HEK293 (cell line): ENCODE measurements at regions not wholly inside any gene's neighbourhood (a gene's known extent, or its start where the extent isn't known, plus 50 kb on each side); places are given as distances from the start of the nearest gene placed in this dataset.

ENCODE experiments used
- ATF2 ChIP-seq: fragments of 450-650 bp; formaldehyde crosslinking; IDR thresholded peaks from 2 replicates; pipeline ENCODE4 v1.5.1; 2016; ENCODE audit warnings: missing biosample characterization, missing genetic modification characterization, low read depth
- BCL6B ChIP-seq: fragments of 450-650 bp; formaldehyde crosslinking; IDR thresholded peaks from 2 replicates; pipeline ENCODE4 v1.5.1; 2017; ENCODE audit warnings: missing biosample characterization, missing genetic modification characterization
- GFI1B ChIP-seq: fragments of 450-650 bp; formaldehyde crosslinking; IDR thresholded peaks from 2 replicates; pipeline ENCODE4 v1.5.1; 2016; ENCODE audit warnings: missing biosample characterization, missing genetic modification characterization
- GLIS1 ChIP-seq: fragments of 450-650 bp; formaldehyde crosslinking; IDR thresholded peaks from 2 replicates; pipeline ENCODE4 v1.5.1; 2016; ENCODE audit warnings: missing biosample characterization, missing genetic modification characterization
- HOXD13 ChIP-seq: sonication (generic); formaldehyde crosslinking; IDR thresholded peaks from 2 replicates; pipeline ENCODE4 v1.8.0; 2022; ENCODE audit warnings: missing genetic modification reagents, borderline replicate concordance
- KLF1 ChIP-seq: fragments of 450-650 bp; formaldehyde crosslinking; IDR thresholded peaks from 2 replicates; pipeline ENCODE4 v1.5.1; 2016; ENCODE audit warnings: missing biosample characterization, missing genetic modification characterization
- KLF8 ChIP-seq: fragments of 450-650 bp; formaldehyde crosslinking; IDR thresholded peaks from 2 replicates; pipeline ENCODE4 v1.5.1; 2016; ENCODE audit warnings: missing biosample characterization, missing genetic modification characterization
- MZF1 ChIP-seq: fragments of 450-650 bp; formaldehyde crosslinking; IDR thresholded peaks from 2 replicates; pipeline ENCODE4 v1.5.1; 2017; ENCODE audit warnings: missing biosample characterization, missing genetic modification characterization, borderline replicate concordance
- OSR2 ChIP-seq: fragments of 450-650 bp; formaldehyde crosslinking; IDR thresholded peaks from 2 replicates; pipeline ENCODE4 v1.5.1; 2016; ENCODE audit warnings: missing biosample characterization, missing genetic modification characterization
- RBAK ChIP-seq: fragments of 450-650 bp; formaldehyde crosslinking; IDR thresholded peaks from 2 replicates; pipeline ENCODE4 v1.5.1; 2016; ENCODE audit warnings: missing biosample characterization, missing genetic modification characterization
- SP2 ChIP-seq: fragments of 450-650 bp; formaldehyde crosslinking; IDR thresholded peaks from 2 replicates; pipeline ENCODE4 v1.5.1; 2016; ENCODE audit warnings: missing biosample characterization, missing genetic modification characterization
- SP3 ChIP-seq: fragments of 450-650 bp; formaldehyde crosslinking; IDR thresholded peaks from 2 replicates; pipeline ENCODE4 v1.5.1; 2016; ENCODE audit warnings: missing biosample characterization, missing genetic modification characterization
- SP7 ChIP-seq: fragments of 450-650 bp; formaldehyde crosslinking; IDR thresholded peaks from 2 replicates; pipeline ENCODE4 v1.5.1; 2016; ENCODE audit warnings: missing biosample characterization, missing genetic modification characterization
- ZBTB11 ChIP-seq: fragments of 450-650 bp; formaldehyde crosslinking; conservative IDR thresholded peaks from 2 replicates; pipeline ENCODE4 v1.5.1; 2016; ENCODE audit warnings: low read depth, missing biosample characterization, missing genetic modification characterization
- ZBTB49 ChIP-seq: fragments of 450-650 bp; formaldehyde crosslinking; IDR thresholded peaks from 2 replicates; pipeline ENCODE4 v1.5.1; 2016; ENCODE audit warnings: missing biosample characterization, missing genetic modification characterization, low read depth
- ZEB2 ChIP-seq: fragments of 450-650 bp; formaldehyde crosslinking; IDR thresholded peaks from 2 replicates; pipeline ENCODE4 v1.5.1; 2016; ENCODE audit warnings: missing biosample characterization, missing genetic modification characterization
- ZFP3 ChIP-seq: fragments of 450-650 bp; formaldehyde crosslinking; IDR thresholded peaks from 2 replicates; pipeline ENCODE4 v1.5.1; 2016; ENCODE audit warnings: low read depth, missing biosample characterization, missing genetic modification characterization
- ZFP37 ChIP-seq: fragments of 450-650 bp; formaldehyde crosslinking; IDR thresholded peaks from 2 replicates; pipeline ENCODE4 v1.5.1; 2016; ENCODE audit warnings: missing biosample characterization, missing genetic modification characterization
- ZNF10 ChIP-seq: fragments of 450-650 bp; formaldehyde crosslinking; IDR thresholded peaks from 2 replicates; pipeline ENCODE4 v1.5.1; 2017; ENCODE audit warnings: missing biosample characterization, missing genetic modification characterization
- ZNF157 ChIP-seq: fragments of 450-650 bp; formaldehyde crosslinking; IDR thresholded peaks from 2 replicates; pipeline ENCODE4 v1.5.1; 2016; ENCODE audit warnings: missing biosample characterization, missing genetic modification characterization
- ZNF184 ChIP-seq: fragments of 450-650 bp; IDR thresholded peaks from 2 replicates; pipeline ENCODE4 v1.5.1; 2018; ENCODE audit warnings: missing biosample characterization, mild to moderate bottlenecking, missing genetic modification characterization
- ZNF23 ChIP-seq: fragments of 450-650 bp; formaldehyde crosslinking; IDR thresholded peaks from 2 replicates; pipeline ENCODE4 v1.5.1; 2016; ENCODE audit warnings: missing biosample characterization, missing genetic modification characterization, borderline replicate concordance
- ZNF341 ChIP-seq: fragments of 450-650 bp; formaldehyde crosslinking; IDR thresholded peaks from 2 replicates; pipeline ENCODE4; 2016; ENCODE audit warnings: low read depth, missing biosample characterization, missing genetic modification characterization
- ZNF354C ChIP-seq: fragments of 450-650 bp; formaldehyde crosslinking; IDR thresholded peaks from 2 replicates; pipeline ENCODE4 v1.5.1; 2016; ENCODE audit warnings: missing biosample characterization, missing genetic modification characterization, low read depth, borderline replicate concordance
- ZNF548 ChIP-seq: fragments of 450-650 bp; formaldehyde crosslinking; IDR thresholded peaks from 2 replicates; pipeline ENCODE4 v1.5.1; 2016; ENCODE audit warnings: missing biosample characterization, missing genetic modification characterization
- ZNF549 ChIP-seq: fragments of 450-650 bp; IDR thresholded peaks from 2 replicates; pipeline ENCODE4 v1.5.1; 2018; ENCODE audit warnings: missing biosample characterization, missing genetic modification characterization, mild to moderate bottlenecking, inconsistent platforms, moderate library complexity
- ZNF600 ChIP-seq: fragments of 450-650 bp; formaldehyde crosslinking; IDR thresholded peaks from 2 replicates; pipeline ENCODE4 v1.5.1; 2016; ENCODE audit warnings: missing biosample characterization, missing genetic modification characterization
- ZNF660 ChIP-seq: fragments of 450-650 bp; IDR thresholded peaks from 2 replicates; pipeline ENCODE4 v1.5.1; 2018; ENCODE audit warnings: missing biosample characterization, mild to moderate bottlenecking, missing genetic modification characterization
- ZNF692 ChIP-seq: fragments of 450-650 bp; formaldehyde crosslinking; IDR thresholded peaks from 2 replicates; pipeline ENCODE4 v1.5.1; 2016; ENCODE audit warnings: missing biosample characterization, missing genetic modification characterization
- ZSCAN23 ChIP-seq: fragments of 450-650 bp; formaldehyde crosslinking; IDR thresholded peaks from 2 replicates; pipeline ENCODE4 v1.5.1; 2016; ENCODE audit warnings: missing biosample characterization, missing genetic modification characterization

GRCh38 chr5:142215915-142216681, 107.5 kb downstream of the NDFIP1 start (continued):
- peak; percentile 94 for TF ChIP-seq ZNF660 (tag by site-specific recombination)
- no peak for TF ChIP-seq ZBTB49
- TF ChIP-seq ZNF10 (tag by site-specific recombination) = peak; percentile 59; the same call in 1 of the 2 replicates
- TF ChIP-seq ZNF184 (tag by site-specific recombination) = peak; percentile 78
- peak; percentile 61 for TF ChIP-seq SP3 (tag by site-specific recombination)
- no peak for TF ChIP-seq ZNF341
- TF ChIP-seq ZNF548 (tag by site-specific recombination) = no peak
- TF ChIP-seq KLF8 (tag by site-specific recombination) = peak; percentile 89
- no peak for TF ChIP-seq ZFP3 (tag by site-specific recombination)
- peak; percentile 91 for TF ChIP-seq ATF2 (tag by site-specific recombination)
- TF ChIP-seq ZFP37 (tag by site-specific recombination) = 0 out of 2 replicates have a peak, but pooled peaks have one; percentile 12
- TF ChIP-seq ZNF692 (tag by site-specific recombination) = peak; percentile 65; the same call in 1 of the 2 replicates
- TF ChIP-seq ZNF354C (tag by site-specific recombination) = no peak
- TF ChIP-seq ZNF23 = no peak
- TF ChIP-seq SP7 = peak; percentile 97
- peak; percentile 34 for TF ChIP-seq SP2
- TF ChIP-seq ZNF549 (tag by site-specific recombination) = no peak
- TF ChIP-seq ZEB2 = peak; percentile 95
- TF ChIP-seq HOXD13 (CRISPR knock-in tag) = peak; percentile 83; the same call in 1 of the 2 replicates
- TF ChIP-seq ZNF600 (tag by site-specific recombination) = peak; percentile 62
- TF ChIP-seq ZNF157 (tag by site-specific recombination) = no peak
- no peak for TF ChIP-seq ZBTB11
- TF ChIP-seq OSR2 (tag by site-specific recombination) = peak; percentile 98
- TF ChIP-seq MZF1 (tag by site-specific recombination) = peak; percentile 73; the same call in 1 of the 2 replicates
- no peak for TF ChIP-seq RBAK (tag by site-specific recombination)
- no peak for TF ChIP-seq BCL6B
- peak; percentile 39; the same call in 1 of the 2 replicates for TF ChIP-seq GFI1B (tag by site-specific recombination)
- TF ChIP-seq KLF1 = peak; percentile 42; the same call in 1 of the 2 replicates
- peak; percentile 87 for TF ChIP-seq ZSCAN23 (tag by site-specific recombination)
- peak; percentile 75 for TF ChIP-seq GLIS1
